GM23248 (cell line): ENCODE measurements at regions not wholly inside any gene's neighbourhood (a gene's known extent, or its start where the extent isn't known, plus 50 kb on each side); places are given as distances from the start of the nearest gene placed in this dataset.

Experiments used
- DNase-seq: peaks from one replicate; pipeline ENCODE4 v3.0.0-alpha.2; 2015
- H2AFZ ChIP-seq: fragments of 200-600 bp; sonication (generic); 2 replicates; pipeline ENCODE4 v1.6.1; 2016; ENCODE audit warnings: antibody characterized with exemption
- H3F3A ChIP-seq: fragments of 200-600 bp; sonication (generic); 2 replicates; pipeline ENCODE4 v1.6.1; 2016; ENCODE audit warnings: mild to moderate bottlenecking, antibody characterized with exemption, mixed run types; ENCODE audit not compliant: insufficient read depth
- H3K27ac ChIP-seq: fragments of 200-600 bp; sonication (generic); 2 replicates; pipeline ENCODE4 v1.5.1; 2016; ENCODE audit warnings: mild to moderate bottlenecking
- H3K27me3 ChIP-seq: fragments of 200-600 bp; sonication (generic); replicated peaks from 2 replicates; pipeline ENCODE4 v1.6.1; 2016; ENCODE audit warnings: mild to moderate bottlenecking; ENCODE audit not compliant: insufficient read depth
- H3K36me3 ChIP-seq: fragments of 200-600 bp; sonication (generic); 2 replicates; pipeline ENCODE4 v1.6.1; 2016; ENCODE audit warnings: low read depth, mild to moderate bottlenecking
- H3K4me1 ChIP-seq: fragments of 200-600 bp; sonication (generic); 2 replicates; pipeline ENCODE4 v1.6.1; 2016; ENCODE audit warnings: mild to moderate bottlenecking; ENCODE audit not compliant: insufficient read depth
- H3K4me2 ChIP-seq: fragments of 200-600 bp; sonication (generic); one replicate; pipeline ENCODE4 v1.6.1; 2016; ENCODE audit warnings: mild to moderate bottlenecking; ENCODE audit not compliant: unreplicated experiment
- H3K4me3 ChIP-seq: fragments of 200-600 bp; sonication (generic); 2 replicates; pipeline ENCODE4 v1.5.1; 2016; ENCODE audit warnings: mild to moderate bottlenecking
- H3K79me2 ChIP-seq: fragments of 200-600 bp; sonication (generic); 2 replicates; pipeline ENCODE4 v1.6.1; 2016; ENCODE audit warnings: mild to moderate bottlenecking; ENCODE audit not compliant: insufficient read depth
- H3K9ac ChIP-seq: fragments of 200-600 bp; sonication (generic); 2 replicates; pipeline ENCODE4 v1.6.1; 2016; ENCODE audit warnings: mild to moderate bottlenecking
- H3K9me2 ChIP-seq: fragments of 200-600 bp; sonication (generic); 2 replicates; pipeline ENCODE4 v1.6.1; 2016; ENCODE audit warnings: mixed run types, mild to moderate bottlenecking, moderate library complexity; ENCODE audit not compliant: insufficient read depth
- H3K9me3 ChIP-seq: fragments of 200-600 bp; sonication (generic); one replicate; pipeline ENCODE4 v1.6.1; 2017; ENCODE audit warnings: low read depth
- H4K20me1 ChIP-seq: fragments of 200-600 bp; sonication (generic); 2 replicates; pipeline ENCODE4 v1.6.0; 2016; ENCODE audit not compliant: insufficient read depth
- EZH2 ChIP-seq: fragments of 200-600 bp; sonication (generic); IDR thresholded peaks from 2 replicates; pipeline ENCODE4 v1.6.1; 2018; ENCODE audit warnings: antibody characterized with exemption, mild to moderate bottlenecking; ENCODE audit not compliant: insufficient read depth, poor library complexity, severe bottlenecking
- EZH2phosphoT487 ChIP-seq: fragments of 200-600 bp; sonication (generic); IDR thresholded peaks from 2 replicates; pipeline ENCODE4 v1.6.1; 2018; ENCODE audit warnings: antibody characterized with exemption, moderate library complexity, mild to moderate bottlenecking, low read depth; ENCODE audit not compliant: insufficient read depth
- WGBS, 2 experiments: methylation state at CpG; one replicate each; pipeline ENCODE4 v1.1.6; 2015 to 2017; ENCODE audit warnings: low lambda C conversion rate in 2 of 2, low coverage in 1 of 2; ENCODE audit errors: missing lambda C conversion rate in 2 of 2; 5-methylcytosine and 5-hydroxymethylcytosine counted together
- in situ Hi-C: fragments of 300-500 bp; cut with MboI; formaldehyde crosslinking; loops from 2 replicates; pipeline ENCODE4 v1.15.0; 2020

- Histone ChIP-seq H3F3A (no peaks in the 10 kb centered on the region), H3K27ac (no peak overlapping the region), H3K79me2 (no peaks in the 10 kb centered on the region), H2AFZ (no peak overlapping the region), H3K36me3 (no peaks in the 10 kb centered on the region), H3K27me3 (no peaks in the 10 kb centered on the region), H3K4me1 (no peaks in the 10 kb centered on the region), H3K4me3 (no peak overlapping the region), H3K9me2 (0 out of 2 replicates have a peak, but pooled peaks cover 5% of the 10 kb centered on the region), H3K9me3 (no peaks in the 10 kb centered on the region), H4K20me1 (no peaks in the 10 kb centered on the region), H3K4me2 (no peak overlapping the region), H3K9ac (no peak overlapping the region)
- in situ Hi-C loops = no loop called here
- TF ChIP-seq EZH2phosphoT487 (no peak), EZH2 (no peak)
- no peak for DNase-seq
- 63 to 78% methylated on average over 1 of the region's 1 CpG for WGBS, 2 experiments
Measured at GRCh38 chr2:177063331-177063730, 149.3 kb upstream of the HNRNPA3 start.

- Histone ChIP-seq H4K20me1 (no peaks in the 10 kb centered on the region), H3F3A (no peaks in the 10 kb centered on the region), H3K4me2 (no peak overlapping the region), H3K36me3 (no peaks in the 10 kb centered on the region), H3K27ac (no peak overlapping the region), H3K9me2 (0 out of 2 replicates have a peak, but pooled peaks cover 5% of the 10 kb centered on the region), H3K4me1 (no peaks in the 10 kb centered on the region), H3K27me3 (no peaks in the 10 kb centered on the region), H3K9me3 (no peaks in the 10 kb centered on the region), H3K9ac (no peak overlapping the region), H2AFZ (no peak overlapping the region), H3K4me3 (no peak overlapping the region), H3K79me2 (no peaks in the 10 kb centered on the region)
- in situ Hi-C loops = no loop called here
- WGBS, 2 experiments = 42 to 47% methylated on average over 4 of the region's 4 CpGs
- no peak for DNase-seq
- TF ChIP-seq EZH2phosphoT487 = no peak
- no peak for TF ChIP-seq EZH2
Measured at GRCh38 chr2:177064422-177064821, 148.2 kb upstream of the HNRNPA3 start.

GRCh38 chr2:177068967-177069366 lies 143.6 kb upstream of the HNRNPA3 start:
- H2AFZ ChIP-seq = no peak overlapping the region
- 0 out of 2 replicates have a peak, but pooled peaks cover 5% of the 10 kb centered on the region for H3K9me2 ChIP-seq
- H3K27me3 ChIP-seq = no peaks in the 10 kb centered on the region
- TF ChIP-seq EZH2phosphoT487 (no peak), EZH2 (no peak)
- H3K27ac ChIP-seq = no peak overlapping the region
- in situ Hi-C loops = no loop called here
- no peaks in the 10 kb centered on the region for H3K79me2 ChIP-seq
- no peaks in the 10 kb centered on the region for H3F3A ChIP-seq
- no peak overlapping the region for H3K4me3 ChIP-seq
- WGBS, 2 experiments = 40 to 44% methylated on average over 1 of the region's 1 CpG
- no peaks in the 10 kb centered on the region for H3K4me1 ChIP-seq
- H3K9ac ChIP-seq = no peak overlapping the region
- H3K4me2 ChIP-seq = no peak overlapping the region
- no peaks in the 10 kb centered on the region for H3K36me3 ChIP-seq
- no peak for DNase-seq
- no peaks in the 10 kb centered on the region for H4K20me1 ChIP-seq
- no peaks in the 10 kb centered on the region for H3K9me3 ChIP-seq

- H4K20me1 ChIP-seq = no peaks in the 10 kb centered on the region
- no peak overlapping the region for H3K4me2 ChIP-seq
- in situ Hi-C loops = no loop called here
- no peaks in the 10 kb centered on the region for H3K36me3 ChIP-seq
- H3F3A ChIP-seq = no peaks in the 10 kb centered on the region
- H3K27me3 ChIP-seq = no peaks in the 10 kb centered on the region; the same call in 1 of the 2 replicates
- TF ChIP-seq EZH2 (no peak), EZH2phosphoT487 (no peak)
- no peak overlapping the region for H3K27ac ChIP-seq
- no peaks in the 10 kb centered on the region for H3K79me2 ChIP-seq
- no peak overlapping the region for H3K4me3 ChIP-seq
- H2AFZ ChIP-seq = no peak overlapping the region
- WGBS, 2 experiments = 18 to 30% methylated on average over 2 of the region's 2 CpGs
- H3K4me1 ChIP-seq = no peaks in the 10 kb centered on the region
- peak; percentile 29 for DNase-seq
- H3K9ac ChIP-seq = no peak overlapping the region
- H3K9me2 ChIP-seq = 0 out of 2 replicates have a peak, but pooled peaks cover 2% of the 10 kb centered on the region
- no peaks in the 10 kb centered on the region for H3K9me3 ChIP-seq
Measured at GRCh38 chr2:177072090-177072489, 140.5 kb upstream of the HNRNPA3 start.

GRCh38 chr2:177073611-177074010 lies 139.0 kb upstream of the HNRNPA3 start:
- Histone ChIP-seq H3K4me3 (no peak overlapping the region), H3K9ac (no peak overlapping the region), H3K79me2 (no peaks in the 10 kb centered on the region), H3K9me3 (no peaks in the 10 kb centered on the region), H2AFZ (no peak overlapping the region), H3K9me2 (no peaks in the 10 kb centered on the region), H3K4me1 (no peaks in the 10 kb centered on the region), H4K20me1 (no peaks in the 10 kb centered on the region), H3K27me3 (no peaks in the 10 kb centered on the region; the same call in 1 of the 2 replicates), H3K36me3 (no peaks in the 10 kb centered on the region), H3K27ac (no peak overlapping the region), H3K4me2 (no peak overlapping the region), H3F3A (no peaks in the 10 kb centered on the region)
- no peak for TF ChIP-seq EZH2
- DNase-seq = no peak
- in situ Hi-C loops = no loop called here
